ENCODE measurements at regions not wholly inside any gene's neighbourhood (a gene's known extent, or its start where the extent isn't known, plus 50 kb on each side); places are given as distances from the start of the nearest gene placed in this dataset.

- Histone ChIP-seq H4K8ac (ENCODE audit: extremely low read depth, insufficient read depth, low read length) (no peak overlapping the region), H3K36me3 (ENCODE audit: control insufficient read depth in 2 of 4, insufficient read depth in 4 of 4, low read length in 3 of 4) (no peaks in the 10 kb centered on the region), H3K27me3 (replicated peaks in 1 of 4; ENCODE audit: control insufficient read depth in 3 of 4, extremely low read depth in 1 of 4, insufficient read depth in 3 of 4, low read length in 3 of 4) (no peaks in the 10 kb centered on the region), H3K27ac (ENCODE audit: low read depth, low read length) (no peak overlapping the region), H4K91ac (replicated peaks; ENCODE audit: insufficient read length, low read length) (no peak overlapping the region), H2BK12ac (ENCODE audit: low read depth, low read length) (no peak overlapping the region), H2BK5ac (ENCODE audit: low read depth, low read length) (no peak overlapping the region), H2AFZ (ENCODE audit: low read length) (no peak overlapping the region), H3K9ac (replicated peaks in 1 of 4; ENCODE audit: extremely low read depth in 1 of 4, low read depth in 3 of 4, low read length in 3 of 4) (no peak overlapping the region), H3K4me3 (ENCODE audit: extremely low read depth in 1 of 4, insufficient read depth in 2 of 4, low read depth in 3 of 4, low read length in 4 of 4) (no peak overlapping the region), H3K23ac (ENCODE audit: insufficient read length) (no peak overlapping the region), H2AK5ac (ENCODE audit: low read depth, low read length) (no peak overlapping the region), H2BK20ac (ENCODE audit: low read length) (no peak overlapping the region), H4K20me1 (replicated peaks in 1 of 2; ENCODE audit: control insufficient read depth in 1 of 2, insufficient read depth in 2 of 2, low read length in 2 of 2) (no peaks in the 10 kb centered on the region), H3K56ac (replicated peaks; ENCODE audit: insufficient read length, low read depth, low read length) (no peak overlapping the region), H3K4me1 (replicated peaks in 1 of 4; ENCODE audit: control insufficient read depth in 3 of 4, insufficient read depth in 4 of 4, low read length in 3 of 4) (no peaks in the 10 kb centered on the region), H3K23me2 (ENCODE audit: low read depth, low read length) (no peaks in the 10 kb centered on the region), H3K4me2 (ENCODE audit: insufficient read depth in 1 of 2, low read depth in 2 of 2, low read length in 2 of 2) (no peak overlapping the region), H3K79me1 (ENCODE audit: low read depth, low read length) (no peaks in the 10 kb centered on the region), H3K18ac (ENCODE audit: extremely low read depth, low read length) (no peak overlapping the region), H3K9me3 (ENCODE audit: insufficient read depth in 2 of 2, low read depth in 1 of 2, low read length in 1 of 2) (peaks cover 6 to 50% of the 10 kb centered on the region in 2 experiments; a peak in 2 of 4 replicates), H4K5ac (ENCODE audit: insufficient read length, low read depth, low read length) (no peak overlapping the region), H3K4ac (replicated peaks; ENCODE audit: insufficient read length, low read depth, low read length) (no peak overlapping the region), H2BK15ac (ENCODE audit: low read length) (no peak overlapping the region), H2BK120ac (replicated peaks; ENCODE audit: low read depth, low read length) (no peak overlapping the region), H3K79me2 (ENCODE audit: control insufficient read depth in 1 of 2, insufficient read depth in 2 of 2, low read length in 2 of 2) (no peaks in the 10 kb centered on the region), H3K14ac (ENCODE audit: insufficient read length) (no peak overlapping the region)
- WGBS, 2 experiments (ENCODE audit: extremely low coverage in 1 of 2, insufficient coverage in 1 of 2, insufficient read length in 1 of 2, insufficient replicate concordance in 2 of 2, low coverage in 1 of 2, low lambda C conversion rate in 2 of 2, missing lambda C conversion rate in 1 of 2), result 79% methylated on average over 4 of the region's 4 CpGs; no CpG with 5 or more reads in 1 of the 2 experiments
- CTCF ChIA-PET (ENCODE audit: partially characterized antibody), result no interaction called here
- FAIRE-seq, result no peak
- POLR2A ChIA-PET (ENCODE audit: partially characterized antibody), result no interaction called here
- DNase-seq (ENCODE audit: low read depth in 1 of 2, low spot score in 2 of 2), result no peak
- TF ChIP-seq JUND (IDR thresholded peaks at IDR 0.05; ENCODE audit: low read length) (no peak), CHD2 (IDR thresholded peaks at IDR 0.05; ENCODE audit: low read length) (no peak), HDAC2 (IDR thresholded peaks at IDR 0.05; ENCODE audit: borderline replicate concordance in 1 of 2, low read depth in 2 of 2, low read length in 2 of 2) (no peak), CEBPB (IDR thresholded peaks at IDR 0.05; ENCODE audit: low read depth, low read length) (no peak), CBX5 (IDR thresholded peaks at IDR 0.05; ENCODE audit: low read depth, low read length) (no peak), JUN (IDR thresholded peaks at IDR 0.05; ENCODE audit: low read depth, low read length) (no peak), EGR1 (IDR thresholded peaks at IDR 0.05; ENCODE audit: borderline replicate concordance, low read depth, low read length) (no peak), CTBP2 (IDR thresholded peaks at IDR 0.05; ENCODE audit: borderline replicate concordance, insufficient read depth, insufficient read length, low read length) (no peak), SRF (IDR thresholded peaks at IDR 0.05; ENCODE audit: low read depth, low read length) (no peak)
These were observed 418.2 kb downstream of the FAM72C start for GRCh38 chr1:143553627-143554026.
